HFF-Myc (cell line): ENCODE measurements at regions not wholly inside any gene's neighbourhood (a gene's known extent, or its start where the extent isn't known, plus 50 kb on each side); places are given as distances from the start of the nearest gene placed in this dataset.

Experiments used
- DNase-seq: peaks from one replicate; pipeline ENCODE4 v3.0.0-alpha.2; 2011; ENCODE audit warnings: low read depth; ENCODE audit errors: extremely low read depth
- H3K4me3 ChIP-seq: replicated peaks from 2 replicates; pipeline ENCODE4 v1.5.1; 2011; ENCODE audit warnings: low read depth, mild to moderate bottlenecking, control low read depth, low read length
- TF ChIP-seq, protein P1 (sequence below): IDR thresholded peaks from 2 replicates; pipeline ENCODE4 v1.5.1; 2012; ENCODE audit warnings: mild to moderate bottlenecking, low read depth, low read length, control low read depth; ENCODE audit errors: missing control alignments

DNA sequence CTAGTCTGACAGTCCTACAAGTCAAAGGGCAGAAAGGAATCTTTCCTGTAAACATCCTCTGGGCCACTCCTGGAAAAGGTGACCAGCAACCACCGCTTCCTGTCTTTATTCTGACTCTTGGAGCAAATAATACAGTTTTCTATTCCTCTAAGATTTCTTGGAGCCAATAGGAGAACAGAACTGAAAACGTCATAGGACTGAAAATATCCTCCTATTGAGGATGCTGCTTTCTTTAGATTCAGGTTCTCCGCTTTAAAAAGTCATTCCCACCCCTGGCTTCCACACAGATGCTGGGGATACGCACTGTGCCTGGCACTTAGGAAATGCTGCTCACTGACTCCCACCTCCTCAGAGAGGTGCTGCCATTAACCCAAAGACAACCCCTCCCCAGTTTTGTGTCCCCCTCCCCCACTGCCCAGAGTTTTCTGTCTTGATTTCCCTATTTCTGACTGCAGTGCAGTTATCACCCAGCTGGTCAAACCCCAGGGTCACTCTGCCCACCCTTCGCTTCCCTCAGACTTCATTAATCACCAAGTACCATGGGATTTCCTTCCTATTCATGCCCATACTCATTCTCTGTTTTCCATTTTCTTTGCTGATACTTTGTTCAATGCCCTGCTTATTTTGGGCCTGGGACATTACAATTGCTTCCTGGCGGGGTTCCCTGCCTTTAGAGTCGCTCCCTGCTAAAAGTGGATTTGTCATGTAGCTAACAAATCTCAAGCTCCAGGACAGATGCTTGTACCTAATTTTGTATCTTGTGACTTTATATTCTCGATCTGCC lies 82.1 kb upstream of the ARHGAP29 start:
- TF ChIP-seq, protein P1, sequence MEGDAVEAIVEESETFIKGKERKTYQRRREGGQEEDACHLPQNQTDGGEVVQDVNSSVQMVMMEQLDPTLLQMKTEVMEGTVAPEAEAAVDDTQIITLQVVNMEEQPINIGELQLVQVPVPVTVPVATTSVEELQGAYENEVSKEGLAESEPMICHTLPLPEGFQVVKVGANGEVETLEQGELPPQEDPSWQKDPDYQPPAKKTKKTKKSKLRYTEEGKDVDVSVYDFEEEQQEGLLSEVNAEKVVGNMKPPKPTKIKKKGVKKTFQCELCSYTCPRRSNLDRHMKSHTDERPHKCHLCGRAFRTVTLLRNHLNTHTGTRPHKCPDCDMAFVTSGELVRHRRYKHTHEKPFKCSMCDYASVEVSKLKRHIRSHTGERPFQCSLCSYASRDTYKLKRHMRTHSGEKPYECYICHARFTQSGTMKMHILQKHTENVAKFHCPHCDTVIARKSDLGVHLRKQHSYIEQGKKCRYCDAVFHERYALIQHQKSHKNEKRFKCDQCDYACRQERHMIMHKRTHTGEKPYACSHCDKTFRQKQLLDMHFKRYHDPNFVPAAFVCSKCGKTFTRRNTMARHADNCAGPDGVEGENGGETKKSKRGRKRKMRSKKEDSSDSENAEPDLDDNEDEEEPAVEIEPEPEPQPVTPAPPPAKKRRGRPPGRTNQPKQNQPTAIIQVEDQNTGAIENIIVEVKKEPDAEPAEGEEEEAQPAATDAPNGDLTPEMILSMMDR = no peak
- no peak overlapping the region for H3K4me3 ChIP-seq
- DNase-seq = no peak

DNA sequence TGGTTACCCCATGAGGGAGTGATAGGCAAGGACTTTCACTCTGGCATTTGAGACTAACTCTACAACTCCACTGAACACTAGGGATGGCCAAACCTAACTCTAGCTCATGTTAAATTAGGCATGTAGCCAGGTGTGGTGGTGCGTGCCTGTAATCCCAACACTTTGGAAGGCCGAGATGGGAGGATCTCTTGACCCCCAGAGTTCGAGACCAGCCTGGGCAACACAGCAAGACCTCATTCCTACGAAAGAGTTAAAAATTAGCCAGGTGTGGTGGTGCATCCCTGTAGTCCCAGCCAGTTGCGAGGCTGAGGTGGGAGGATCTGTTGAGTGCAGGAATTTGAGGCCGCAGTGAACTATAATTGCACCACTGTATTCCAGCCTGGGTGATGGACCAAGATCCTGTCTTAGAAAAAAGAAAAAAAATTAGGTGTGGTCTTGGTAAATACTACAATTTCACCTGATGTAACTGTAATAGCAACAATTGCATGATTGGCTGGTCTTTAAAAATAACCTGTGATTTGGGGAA lies 81.2 kb upstream of the ARHGAP29 start:
- DNase-seq = no peak
- TF ChIP-seq, protein P1 = no peak
- no peak overlapping the region for H3K4me3 ChIP-seq

DNA sequence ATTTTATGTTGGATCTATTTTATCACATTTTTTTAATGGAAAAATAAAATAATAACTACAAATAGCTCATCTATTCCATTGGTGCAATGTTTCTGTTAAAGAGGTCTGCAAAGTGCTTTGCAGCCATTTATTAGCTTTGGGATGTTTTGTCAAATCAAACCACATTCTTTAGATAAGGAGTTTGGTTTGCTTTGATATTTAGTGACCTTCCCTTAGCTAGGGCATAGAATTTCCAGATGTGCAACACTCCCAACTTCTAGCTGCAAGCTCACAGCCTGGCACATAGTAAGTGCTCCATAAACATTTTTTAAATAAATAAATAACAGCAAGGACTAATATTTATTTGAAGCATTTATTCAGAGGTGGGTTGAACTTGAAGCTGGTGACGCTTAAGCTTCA lies 80.4 kb upstream of the ARHGAP29 start:
- H3K4me3 ChIP-seq = no peak overlapping the region
- DNase-seq = no peak
- TF ChIP-seq, protein P1 = no peak

DNA sequence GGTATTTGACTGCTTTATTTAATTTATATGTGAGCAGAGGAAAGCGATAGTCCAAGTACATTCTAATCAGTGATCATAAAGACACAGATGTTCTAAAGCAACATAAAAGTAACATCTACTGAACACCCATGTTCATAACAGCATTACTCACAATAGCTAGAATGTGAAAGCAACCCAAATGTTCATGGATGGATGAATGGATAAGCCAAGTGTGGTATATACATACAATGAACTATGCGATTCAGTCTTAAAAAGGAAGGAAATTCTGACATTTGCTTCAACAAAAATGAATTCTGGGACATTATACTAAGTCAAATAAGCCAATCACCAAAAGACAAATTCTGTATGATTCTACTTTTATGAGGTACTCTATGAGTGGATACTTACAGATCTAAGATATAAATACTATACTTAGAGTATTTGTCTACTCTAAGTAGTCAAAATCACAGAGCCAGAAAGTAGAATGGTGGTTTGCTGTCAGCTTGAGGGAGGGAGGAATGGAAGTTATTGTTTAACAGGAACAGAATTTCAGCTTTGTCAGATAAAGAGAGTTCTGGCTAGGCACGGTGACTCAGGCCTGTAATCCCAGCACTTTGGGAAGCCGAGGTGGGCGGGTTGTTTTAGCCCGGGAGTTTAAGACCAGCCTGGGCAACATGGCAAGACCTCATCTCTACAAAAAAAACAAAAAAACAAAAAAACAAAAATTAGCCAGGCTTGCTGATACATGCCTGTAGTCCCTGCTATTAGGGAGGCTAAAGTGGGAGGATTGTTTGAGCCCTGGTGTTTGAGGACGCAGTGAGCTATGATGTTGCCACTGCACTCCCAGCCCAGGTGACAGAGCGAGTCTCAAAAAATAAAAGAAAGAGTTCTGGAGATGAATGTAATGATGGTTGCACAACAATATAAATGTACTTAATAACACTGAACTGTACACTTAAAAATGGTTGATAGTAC lies 79.7 kb upstream of the ARHGAP29 start:
- no peak for DNase-seq
- TF ChIP-seq, protein P1 = no peak
- no peak overlapping the region for H3K4me3 ChIP-seq

DNA sequence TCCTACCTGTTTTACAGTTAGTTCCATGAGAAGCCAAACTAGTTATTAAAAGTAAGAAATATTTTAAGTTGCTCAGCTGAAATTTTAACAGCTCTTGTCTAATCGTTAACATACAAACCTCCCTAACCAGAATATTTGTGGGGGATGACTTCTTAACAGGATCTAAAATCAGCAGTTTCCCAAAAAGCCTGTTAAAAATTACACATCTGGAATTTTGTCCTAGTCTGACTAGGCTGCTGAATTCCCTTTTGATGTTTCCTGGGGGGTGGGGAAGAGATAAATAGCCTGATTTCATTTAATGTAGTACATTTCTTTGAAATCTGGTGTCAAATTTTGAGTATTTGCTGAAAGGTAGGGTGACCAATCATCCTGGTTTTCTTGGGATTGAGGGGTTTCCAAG lies 78.8 kb upstream of the ARHGAP29 start:
- DNase-seq = no peak
- TF ChIP-seq, protein P1 = no peak

DNA sequence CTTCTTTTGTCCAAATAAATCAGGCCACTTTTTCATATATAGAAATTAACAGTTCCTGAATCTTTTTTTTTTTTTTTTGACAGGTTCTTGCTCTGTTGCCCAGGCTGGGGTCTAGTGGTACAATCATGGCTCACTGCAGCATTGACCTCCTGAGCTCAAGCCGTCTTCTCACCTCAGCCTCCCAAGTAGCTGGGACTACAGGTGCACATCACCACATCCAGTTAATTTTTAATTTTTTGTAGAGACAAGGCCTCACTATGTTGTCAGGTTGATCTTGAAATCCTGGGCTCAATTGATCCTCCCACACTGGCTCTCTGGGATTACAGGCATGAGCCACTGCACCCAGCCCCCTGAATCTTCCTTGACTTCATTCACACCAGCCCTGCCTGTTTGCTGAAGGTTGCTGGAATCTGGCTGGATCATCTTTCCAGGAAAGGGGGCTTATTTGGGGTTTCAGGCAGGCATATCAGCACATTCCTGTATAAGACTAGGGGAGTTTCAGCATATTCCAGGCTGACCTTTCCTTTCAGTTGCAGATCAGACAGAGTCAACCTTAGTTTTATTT lies 78.2 kb upstream of the ARHGAP29 start:
- TF ChIP-seq, protein P1 = no peak
- no peak for DNase-seq

More for the DNA sequence above, 78.8 kb upstream of the ARHGAP29 start:
- no peak overlapping the region for H3K4me3 ChIP-seq

More for the DNA sequence above, 78.2 kb upstream of the ARHGAP29 start:
- no peak overlapping the region for H3K4me3 ChIP-seq
